ENCODE measurements at regions not wholly inside any gene's neighbourhood (a gene's known extent, or its start where the extent isn't known, plus 50 kb on each side); places are given as distances from the start of the nearest gene placed in this dataset.
A peak's percentile ranks its signal among the peaks of the same experiment; 100 is the strongest.
"Not testable (repeated sequence)": the region's sequence is repeated elsewhere in the genome, so short reads cannot be mapped to it uniquely, and the experiment has no call there.

DNA sequence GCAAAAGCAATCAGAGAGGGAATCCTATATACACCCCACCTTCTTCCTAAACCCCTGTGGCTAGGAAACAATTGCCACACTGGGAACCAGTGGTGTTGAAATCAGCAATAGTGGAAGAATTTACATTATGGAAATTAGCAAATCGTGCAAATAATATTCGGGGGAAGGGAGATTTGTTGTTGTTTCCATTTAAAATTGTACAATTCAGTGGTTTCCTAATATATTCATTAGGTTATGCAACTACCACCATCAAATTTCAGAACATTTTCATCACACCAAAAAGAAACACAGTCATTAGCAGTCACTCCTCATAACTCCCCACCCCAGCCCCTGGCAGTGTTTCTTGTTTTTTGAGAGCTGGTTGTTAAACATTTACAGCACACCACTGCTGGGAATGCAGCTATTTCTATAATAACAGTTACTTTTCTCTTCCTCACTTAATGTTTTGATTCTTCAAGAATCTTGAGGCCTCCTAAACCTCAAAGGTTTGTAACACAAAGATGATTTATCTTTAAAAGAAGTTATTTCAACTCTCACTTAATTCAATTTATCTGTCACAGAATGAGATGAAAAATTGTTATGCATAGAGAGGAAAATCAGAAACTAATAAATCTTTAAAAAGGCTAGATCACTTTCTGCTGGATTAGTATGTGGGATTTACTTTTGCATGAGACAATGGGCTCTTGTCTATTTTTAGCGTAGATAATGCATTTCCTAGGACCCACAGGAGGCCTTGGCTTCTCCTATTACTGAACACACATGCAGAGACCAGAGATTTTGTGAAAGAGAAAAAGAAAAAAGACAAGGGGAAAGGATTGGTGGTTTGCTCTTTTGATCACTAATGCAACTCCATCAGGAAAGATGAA is 91.8 kb upstream of the DAPK1 start:
- DNase-seq (ENCODE audit: low spot score): no peak

DNA sequence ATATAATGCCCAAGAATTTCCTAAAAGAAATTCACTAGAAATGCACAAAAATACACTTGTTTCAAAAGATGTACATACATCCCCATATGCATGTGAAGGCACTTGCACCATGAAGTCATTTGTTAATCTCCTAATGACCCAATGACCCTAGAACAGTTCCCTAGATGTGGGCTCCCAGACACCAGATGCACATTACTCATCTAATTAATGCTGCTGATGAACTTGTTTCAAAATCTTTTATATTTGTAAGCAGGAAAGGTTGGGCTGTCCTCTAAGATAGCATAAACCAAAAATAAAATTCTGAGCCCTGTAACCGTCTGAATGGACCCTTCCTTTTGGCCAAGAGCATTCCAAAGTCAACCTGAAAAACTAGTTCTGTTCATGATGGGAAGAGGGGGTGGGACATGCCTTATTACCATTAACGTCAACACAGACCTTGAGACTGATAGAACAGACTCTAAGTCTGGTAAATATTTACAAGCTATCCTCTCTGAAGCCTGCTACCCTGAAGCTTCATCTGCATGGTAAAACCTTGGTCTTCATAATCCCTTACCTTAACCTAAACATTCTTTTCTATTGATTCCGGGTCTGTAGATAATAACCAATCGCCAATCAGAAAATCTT is 91.0 kb upstream of the DAPK1 start:
- no peak for DNase-seq (ENCODE audit: low spot score)

DNA sequence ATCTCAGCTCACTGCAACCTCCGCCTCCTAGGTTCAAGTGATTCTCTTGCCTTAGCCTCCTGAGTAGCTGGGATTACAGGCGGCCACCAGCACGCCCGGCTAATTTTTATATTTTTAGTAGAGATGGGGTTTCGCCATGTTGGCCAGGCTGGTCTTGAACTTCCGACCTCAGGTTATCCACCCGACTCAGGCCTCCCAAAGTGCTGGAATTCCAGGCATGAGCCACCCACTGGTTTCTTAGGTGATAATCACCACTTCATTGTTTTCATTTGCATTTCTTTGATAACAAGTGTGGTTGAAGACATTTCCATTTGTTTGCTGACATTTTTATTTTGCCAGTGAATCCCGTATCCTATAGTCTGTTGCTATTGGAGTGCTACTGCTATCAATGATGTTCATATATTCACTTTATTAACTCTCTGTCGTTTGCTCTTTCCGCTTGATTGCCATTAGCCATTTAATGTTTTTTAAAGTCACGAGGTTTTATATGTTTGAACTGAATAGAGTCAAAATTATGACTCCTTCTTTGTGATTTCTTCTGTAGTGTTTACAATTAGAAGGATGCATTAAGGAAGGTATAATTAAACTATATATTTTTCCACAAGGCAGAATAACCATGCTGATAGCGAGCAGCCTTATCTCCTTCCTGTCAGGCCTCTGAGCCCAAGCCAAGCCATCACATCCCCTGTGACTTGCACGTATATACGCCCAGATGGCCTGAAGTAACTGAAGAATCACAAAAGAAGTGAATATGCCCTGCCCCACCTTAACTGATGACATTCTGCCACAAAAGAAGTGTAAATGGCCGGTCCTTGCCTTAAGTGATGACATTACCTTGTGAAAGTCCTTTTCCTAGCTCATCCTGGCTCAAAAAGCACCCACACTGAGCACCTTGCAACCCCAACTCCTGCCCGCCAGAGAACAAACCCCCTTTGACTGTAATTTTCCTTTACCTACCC is 87.3 kb upstream of the DAPK1 start:
- DNase-seq (ENCODE audit: low spot score): peak; percentile 26

- DNase-seq (ENCODE audit: low spot score): no peak
Measured at GRCh38 chr9:87420884-87421283, 76.8 kb upstream of the DAPK1 start.

GRCh38 chr9:87421734-87422133 is 75.9 kb upstream of the DAPK1 start:
- no peak for DNase-seq (ENCODE audit: low spot score)

DNA sequence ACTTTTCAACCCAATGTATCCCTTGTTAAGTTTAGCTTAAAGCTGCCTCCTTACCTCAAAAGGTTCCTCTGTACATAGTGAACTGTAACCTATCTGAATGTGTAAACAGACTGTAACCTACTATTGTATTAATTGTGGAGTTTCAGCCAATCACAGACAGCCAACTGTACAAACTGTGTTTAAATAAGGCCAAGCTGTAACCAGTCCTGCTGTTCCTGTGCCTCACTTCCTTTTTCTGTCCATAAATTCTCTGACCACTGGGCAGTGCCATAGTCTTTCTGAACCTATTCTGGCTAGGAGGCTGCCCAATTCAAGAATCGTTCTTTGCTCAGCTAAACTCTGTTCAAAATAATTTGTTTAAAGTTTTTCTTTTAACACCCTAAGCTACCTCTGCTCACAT is 74.7 kb upstream of the DAPK1 start:
- DNase-seq (ENCODE audit: low spot score): no peak

DNA sequence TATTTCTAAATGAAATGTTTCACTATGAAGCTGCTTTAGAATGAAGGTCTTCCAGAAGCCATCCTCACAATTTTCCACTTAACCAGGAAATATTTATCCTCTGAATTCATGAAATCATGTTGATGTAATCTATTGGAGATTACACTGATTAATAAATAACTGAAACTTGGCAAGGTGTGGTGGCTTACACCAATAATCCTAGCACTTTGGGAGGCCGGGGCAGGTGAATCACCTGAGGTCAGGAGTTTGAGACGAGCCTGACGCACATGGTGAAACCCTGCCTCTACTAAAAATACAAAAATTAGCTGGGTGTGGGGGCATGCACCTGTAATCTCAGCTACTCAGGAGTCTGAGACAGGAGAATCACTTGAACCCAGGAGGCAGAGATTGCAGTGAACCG is 73.8 kb upstream of the DAPK1 start:
- not testable (repeated sequence) for DNase-seq (ENCODE audit: low spot score)

GRCh38 chr9:87425202-87425601 is 72.5 kb upstream of the DAPK1 start:
- DNase-seq (ENCODE audit: low spot score): no peak

DNA sequence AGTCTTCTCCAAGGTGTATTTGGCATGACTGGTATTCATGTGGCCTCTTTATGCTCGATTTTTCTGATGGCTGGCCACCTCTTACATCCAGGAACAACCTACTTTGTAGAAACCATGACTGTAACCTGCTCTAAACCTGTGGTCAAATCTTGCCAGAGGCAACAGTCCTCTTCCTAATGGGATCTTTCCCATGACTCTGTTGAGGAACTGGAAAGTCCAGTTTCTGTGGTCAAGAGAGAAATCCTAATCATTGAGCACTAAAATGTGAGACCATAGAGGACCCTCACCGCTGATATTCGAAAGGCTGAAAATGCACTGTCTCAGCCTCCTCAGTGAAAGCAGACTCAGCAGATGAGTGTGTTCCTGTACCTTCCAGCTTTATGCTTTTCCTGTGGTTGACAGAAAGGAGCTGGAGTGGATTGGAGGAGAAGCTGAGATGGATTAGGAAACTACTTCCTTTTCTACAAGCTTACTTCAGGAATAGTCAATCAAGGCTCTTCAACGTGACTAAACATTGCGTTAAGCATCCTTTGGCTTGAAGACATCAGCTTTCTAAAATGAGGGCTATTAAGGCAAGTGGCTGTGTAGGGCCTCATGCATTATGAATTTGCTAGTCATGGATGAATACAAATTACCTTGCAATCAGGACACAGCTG is 69.7 kb upstream of the DAPK1 start:
- DNase-seq (ENCODE audit: low spot score): no peak

DNA sequence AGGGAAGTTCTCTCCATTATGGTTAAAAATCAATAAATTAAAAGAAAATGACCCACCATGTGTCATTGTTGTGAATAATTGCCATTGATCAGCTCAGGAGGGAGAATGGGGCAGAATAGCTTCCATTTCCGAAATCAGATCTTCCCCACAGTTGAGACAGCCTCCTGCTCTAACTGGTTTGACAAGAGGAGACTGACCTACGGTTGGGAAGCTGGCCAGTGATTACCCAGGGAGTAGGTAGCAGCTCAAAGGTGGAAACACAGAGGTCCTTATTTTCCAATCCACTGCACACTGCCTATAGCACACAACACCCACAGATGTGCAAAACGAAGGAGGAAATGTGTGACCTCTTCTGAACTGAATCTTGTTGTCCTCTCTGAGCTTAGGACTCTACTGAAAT is 69.0 kb upstream of the DAPK1 start:
- no peak for DNase-seq (ENCODE audit: low spot score)

GRCh38 chr9:87431837-87432236 is 65.8 kb upstream of the DAPK1 start:
- DNase-seq (ENCODE audit: low spot score): no peak

DNA sequence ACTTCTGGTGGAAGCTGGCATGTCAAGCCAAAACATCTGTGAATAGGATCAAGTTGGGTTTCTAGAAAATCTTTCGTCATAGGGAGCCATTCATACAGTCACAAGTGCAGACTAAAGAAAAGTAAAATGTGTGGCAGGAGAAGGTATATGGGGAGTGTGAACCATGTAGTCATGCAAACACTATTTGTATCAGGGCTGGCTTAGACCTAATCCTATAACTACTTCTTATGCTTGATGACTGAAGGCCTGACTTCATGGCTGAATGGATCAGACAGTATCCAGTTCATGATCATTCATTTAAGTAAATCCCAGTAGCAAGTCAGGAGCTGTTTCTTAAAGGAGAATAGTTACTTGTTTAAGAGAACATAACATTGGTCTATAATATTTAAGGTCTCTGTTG is 63.8 kb upstream of the DAPK1 start:
- DNase-seq (ENCODE audit: low spot score): no peak

DNA sequence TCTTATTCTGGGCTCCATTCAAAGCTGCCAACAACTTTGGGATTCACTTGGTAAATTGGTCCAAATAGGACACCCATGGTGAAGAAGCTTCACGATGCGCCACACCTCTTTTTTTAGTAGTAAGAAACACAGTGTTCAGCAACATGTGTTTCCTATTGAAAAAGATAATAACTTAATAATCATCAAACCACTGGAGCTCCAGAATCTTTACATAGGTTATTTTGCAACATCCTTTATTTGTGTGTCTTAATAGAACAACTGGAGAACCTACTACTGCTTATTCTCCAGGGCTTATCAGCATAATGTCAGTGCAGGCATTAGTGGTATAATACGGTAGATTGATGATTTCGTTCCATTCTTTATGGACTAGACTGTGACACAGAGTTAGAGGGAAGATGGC is 63.3 kb upstream of the DAPK1 start:
- DNase-seq (ENCODE audit: low spot score): no peak

- DNase-seq (ENCODE audit: low spot score): no peak
Measured at GRCh38 chr9:87435189-87435880, 62.3 kb upstream of the DAPK1 start.

DNA sequence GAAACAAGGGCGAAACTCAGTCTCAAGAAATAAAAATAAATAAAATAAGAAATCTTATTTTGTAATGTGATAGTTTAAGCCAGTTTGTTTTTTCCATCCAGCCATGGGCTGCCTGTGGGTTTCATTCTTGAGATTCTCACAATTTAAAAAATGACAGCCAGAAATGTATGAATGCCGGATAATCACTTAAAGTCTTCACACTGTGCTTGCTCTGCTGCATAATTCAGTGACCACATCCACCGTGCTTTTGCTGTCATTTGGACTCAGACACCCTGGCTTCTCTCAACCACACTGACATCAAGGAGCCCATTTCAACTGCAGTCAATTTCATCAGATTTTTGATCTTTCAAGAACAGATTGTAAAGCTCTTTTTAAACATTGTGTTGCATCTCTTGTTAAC is 61.0 kb upstream of the DAPK1 start:
- no peak for DNase-seq (ENCODE audit: low spot score)

DNA sequence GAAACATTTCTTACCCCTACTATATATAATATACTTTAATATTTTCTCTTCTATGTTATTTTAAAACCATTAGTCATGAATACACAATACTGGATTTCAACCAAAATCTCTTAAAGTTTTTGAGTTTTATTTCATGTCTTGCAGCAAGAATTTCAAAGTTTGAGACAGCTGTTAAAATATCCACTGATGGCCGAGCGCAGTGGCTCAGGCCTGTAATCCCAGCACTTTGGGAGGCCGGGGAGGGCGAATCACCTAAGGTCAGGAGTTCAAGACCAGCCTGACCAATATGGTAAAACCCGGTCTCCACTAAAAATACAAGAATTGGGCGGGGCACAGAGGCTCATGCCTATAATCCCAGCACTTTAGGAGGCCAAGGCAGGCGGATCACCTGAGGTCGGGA is 59.7 kb upstream of the DAPK1 start:
- DNase-seq (ENCODE audit: low spot score): no peak

DNA sequence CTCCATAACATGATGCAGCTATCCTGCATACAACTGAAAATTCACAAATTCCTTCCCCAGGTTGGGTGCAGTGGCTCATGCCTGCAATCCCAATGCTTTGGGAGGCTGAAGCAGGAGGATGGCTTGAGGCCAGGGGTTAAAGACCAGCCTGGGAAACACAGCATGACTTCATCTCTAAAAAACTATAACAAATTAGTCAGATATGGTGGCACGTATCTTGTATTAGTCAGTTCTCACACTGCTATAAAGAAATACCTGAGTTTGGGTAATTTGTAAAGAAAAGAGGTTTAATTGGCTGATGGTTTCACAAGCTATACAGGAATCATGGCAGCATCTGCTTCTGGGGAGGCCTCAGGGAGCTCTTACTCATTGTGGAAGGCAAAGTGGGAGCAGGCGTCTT is 56.4 kb upstream of the DAPK1 start:
- DNase-seq (ENCODE audit: low spot score): no peak

DNA sequence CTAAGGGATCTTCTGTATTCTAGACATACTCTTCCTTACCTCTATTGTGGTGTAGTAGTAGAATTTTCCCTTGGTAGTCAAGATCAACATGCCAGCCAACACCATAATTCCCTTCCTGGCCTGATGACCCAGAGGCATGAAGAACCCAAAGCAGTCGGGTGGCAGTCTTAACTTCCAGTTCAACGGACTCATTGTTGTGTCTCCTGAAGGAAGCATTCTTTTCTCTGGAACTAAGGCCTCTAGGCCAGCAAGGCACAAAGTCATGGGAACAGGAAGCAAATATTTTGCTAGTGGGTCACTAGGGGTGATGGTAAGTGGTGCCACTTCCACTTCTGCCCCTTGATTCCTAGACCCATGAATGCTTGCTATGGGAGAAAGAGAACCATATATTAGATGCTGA is 55.2 kb upstream of the DAPK1 start:
- DNase-seq (ENCODE audit: low spot score): no peak

DNA sequence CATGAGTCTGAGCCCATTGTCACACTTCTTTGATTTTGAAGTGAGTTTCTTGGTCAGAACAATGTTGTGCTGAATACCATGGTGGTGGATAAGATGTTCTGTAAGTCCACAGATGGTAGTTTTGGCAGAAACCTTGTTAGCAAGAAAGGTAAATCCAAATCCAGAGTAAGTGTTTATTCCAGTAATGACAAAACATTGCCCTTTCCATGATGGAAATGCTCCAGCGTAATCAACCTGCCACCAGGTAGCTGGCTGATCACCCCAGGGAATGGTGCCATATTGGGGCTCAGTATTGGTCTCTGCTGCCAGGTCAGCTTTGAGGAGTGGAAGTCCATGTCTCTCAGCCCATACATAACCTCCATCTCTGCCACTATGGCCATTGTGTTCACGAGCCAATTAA is 54.7 kb upstream of the DAPK1 start:
- no peak for DNase-seq (ENCODE audit: low spot score)

DNA sequence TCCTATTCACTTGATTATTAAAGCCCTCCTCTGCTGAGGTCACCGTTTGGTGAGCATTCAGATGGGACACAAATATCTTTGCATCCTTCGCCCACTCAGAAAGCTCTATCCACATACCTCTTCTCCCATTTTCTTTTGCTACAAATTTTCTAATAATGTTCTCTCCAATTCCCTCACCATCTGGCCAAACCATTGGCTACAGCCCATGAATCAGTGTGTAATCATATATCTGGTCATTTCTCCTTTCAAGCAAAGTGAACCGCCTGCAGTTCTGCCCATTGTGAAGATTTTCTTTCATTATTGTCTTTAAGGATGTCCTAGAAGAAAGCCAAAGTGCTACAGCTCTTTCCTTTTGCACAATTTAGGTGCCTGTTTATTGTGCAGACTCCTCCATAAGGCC is 54.2 kb upstream of the DAPK1 start:
- no peak for DNase-seq (ENCODE audit: low spot score)

DNA sequence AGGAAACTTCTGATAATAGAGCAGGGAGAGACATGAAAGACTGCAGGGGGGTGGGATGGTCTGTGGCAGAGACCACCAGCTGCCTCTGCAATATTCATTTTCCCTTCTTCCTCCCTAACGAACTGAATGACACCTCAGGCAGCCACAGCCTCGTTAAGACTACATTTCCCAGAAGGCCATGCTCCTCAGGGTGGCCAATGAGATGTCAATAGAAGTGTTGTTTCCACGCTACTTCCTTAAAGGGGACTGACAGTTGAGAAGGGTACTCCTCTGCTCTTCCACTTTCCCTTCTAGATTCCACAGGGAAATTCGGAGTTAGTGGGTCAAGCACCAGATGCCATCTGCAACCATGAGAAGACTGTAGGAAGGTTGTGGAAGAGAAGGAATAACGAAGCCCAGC is 52.0 kb upstream of the DAPK1 start:
- peak; percentile 71 for DNase-seq (ENCODE audit: low spot score)

DNA sequence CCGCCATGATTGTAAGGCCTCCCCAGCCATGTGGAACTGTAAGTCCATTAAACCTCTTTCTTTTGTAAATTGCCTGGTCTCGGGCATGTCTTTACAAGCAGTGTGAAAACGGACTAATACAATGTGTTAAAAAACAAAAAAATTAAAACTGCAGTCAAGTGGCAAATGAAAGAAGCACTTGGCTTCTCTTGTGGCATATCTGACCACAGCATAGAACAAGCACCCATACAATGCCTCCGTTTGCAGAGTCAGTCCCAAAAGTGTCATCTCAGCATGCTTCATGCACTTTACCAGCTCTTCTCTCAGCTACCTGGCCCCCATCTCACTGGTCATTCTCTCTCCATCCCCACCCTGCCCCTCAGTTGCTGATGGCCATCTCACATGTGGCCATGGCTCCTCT is 51.1 kb upstream of the DAPK1 start:
- no peak for DNase-seq (ENCODE audit: low spot score)
